ENCODE measurements at regions not wholly inside any gene's neighbourhood (a gene's known extent, or its start where the extent isn't known, plus 50 kb on each side); places are given as distances from the start of the nearest gene placed in this dataset.

DNA sequence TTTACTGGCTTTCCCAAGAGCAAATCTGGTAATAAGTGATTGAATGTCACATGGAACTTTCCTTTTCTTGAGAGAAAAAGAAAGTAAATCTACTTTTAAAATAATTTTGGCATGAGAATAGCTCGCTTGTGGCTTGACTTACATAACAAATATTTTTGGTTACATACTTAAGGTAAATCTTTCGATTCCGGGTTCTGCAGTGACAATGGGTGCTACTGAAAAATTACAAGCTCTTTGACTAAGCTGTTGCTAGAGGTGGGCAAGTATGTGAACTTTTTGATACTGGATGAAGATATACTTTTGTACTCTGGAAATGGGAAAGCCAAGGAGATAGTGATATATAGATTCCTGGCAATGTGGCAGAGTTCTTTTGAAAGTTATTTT is 51.9 kb upstream of the OTOL1 start:
- in situ Hi-C loops (cut with MboI; ENCODE audit: low sequenced_read_pairs, unreplicated experiment) = no loop called here
- no peak for DNase-seq (ENCODE audit: low spot score)
- TF ChIP-seq, protein P1, sequence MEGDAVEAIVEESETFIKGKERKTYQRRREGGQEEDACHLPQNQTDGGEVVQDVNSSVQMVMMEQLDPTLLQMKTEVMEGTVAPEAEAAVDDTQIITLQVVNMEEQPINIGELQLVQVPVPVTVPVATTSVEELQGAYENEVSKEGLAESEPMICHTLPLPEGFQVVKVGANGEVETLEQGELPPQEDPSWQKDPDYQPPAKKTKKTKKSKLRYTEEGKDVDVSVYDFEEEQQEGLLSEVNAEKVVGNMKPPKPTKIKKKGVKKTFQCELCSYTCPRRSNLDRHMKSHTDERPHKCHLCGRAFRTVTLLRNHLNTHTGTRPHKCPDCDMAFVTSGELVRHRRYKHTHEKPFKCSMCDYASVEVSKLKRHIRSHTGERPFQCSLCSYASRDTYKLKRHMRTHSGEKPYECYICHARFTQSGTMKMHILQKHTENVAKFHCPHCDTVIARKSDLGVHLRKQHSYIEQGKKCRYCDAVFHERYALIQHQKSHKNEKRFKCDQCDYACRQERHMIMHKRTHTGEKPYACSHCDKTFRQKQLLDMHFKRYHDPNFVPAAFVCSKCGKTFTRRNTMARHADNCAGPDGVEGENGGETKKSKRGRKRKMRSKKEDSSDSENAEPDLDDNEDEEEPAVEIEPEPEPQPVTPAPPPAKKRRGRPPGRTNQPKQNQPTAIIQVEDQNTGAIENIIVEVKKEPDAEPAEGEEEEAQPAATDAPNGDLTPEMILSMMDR (IDR thresholded peaks at IDR 0.05; ENCODE audit: borderline replicate concordance, control extremely low read depth, extremely low read depth, insufficient read depth, missing control alignments) = no peak

DNA sequence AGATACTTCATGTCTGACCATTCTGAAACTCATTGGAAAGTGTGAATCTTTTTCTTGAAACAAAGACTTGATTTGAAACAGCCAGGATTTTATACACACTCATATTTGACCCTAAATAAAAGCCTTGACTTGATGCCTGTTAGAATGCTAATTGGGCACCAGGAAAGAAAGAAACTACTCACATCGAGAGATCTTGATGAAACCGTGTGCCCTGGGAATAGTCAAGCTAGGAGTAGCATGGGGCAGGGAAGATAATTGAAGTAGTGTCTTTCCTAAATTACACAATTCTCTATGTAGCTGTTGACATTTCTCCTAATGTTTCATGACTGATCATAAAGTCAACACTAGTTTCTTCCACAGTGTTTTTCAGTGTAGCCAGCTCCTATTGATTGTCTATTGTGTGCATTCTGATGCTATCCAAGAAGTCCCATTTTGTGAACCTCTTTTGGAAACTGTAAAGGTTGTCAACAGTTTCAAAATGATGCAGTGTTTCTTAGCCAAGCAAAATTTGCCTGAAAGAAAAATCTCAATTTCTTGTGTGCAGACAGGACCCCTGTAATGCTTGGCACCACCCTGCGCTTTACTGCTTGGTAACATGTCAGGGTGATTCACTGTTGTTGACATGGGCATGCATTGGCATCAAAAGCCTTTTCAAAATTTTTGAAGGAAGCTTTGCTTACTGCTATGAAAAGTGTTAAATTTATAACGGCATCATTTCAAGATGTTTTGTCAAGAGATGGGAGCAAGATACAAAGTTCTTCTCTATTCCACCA is 52.5 kb upstream of the OTOL1 start:
- TF ChIP-seq, protein P1 (IDR thresholded peaks at IDR 0.05; ENCODE audit: borderline replicate concordance, control extremely low read depth, extremely low read depth, insufficient read depth, missing control alignments) = no peak
- in situ Hi-C loops (cut with MboI; ENCODE audit: low sequenced_read_pairs, unreplicated experiment) = no loop called here

DNA sequence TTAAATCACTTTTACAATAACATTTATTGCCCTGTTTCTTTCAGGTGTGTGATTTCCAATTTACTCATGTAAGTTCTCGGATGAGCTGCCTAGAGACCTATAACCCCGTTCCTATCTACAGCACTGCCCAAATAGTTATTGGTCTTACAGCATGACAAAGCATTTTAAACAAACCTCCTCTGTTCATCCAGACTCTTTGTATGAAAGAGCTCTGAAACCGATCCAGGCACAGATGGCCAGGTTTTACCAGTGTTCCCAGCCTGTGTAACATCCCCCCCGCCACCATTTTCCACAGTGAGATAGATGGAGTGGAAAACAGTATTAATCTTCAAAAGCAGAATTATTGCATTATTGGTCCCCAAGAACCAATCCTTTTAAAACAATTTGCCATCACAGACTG is 59.0 kb upstream of the SPTSSB start:
- in situ Hi-C loops (cut with MboI; ENCODE audit: low sequenced_read_pairs, unreplicated experiment) = no loop called here
- TF ChIP-seq, protein P1 (IDR thresholded peaks at IDR 0.05; ENCODE audit: borderline replicate concordance, control extremely low read depth, extremely low read depth, insufficient read depth, missing control alignments) = no peak
- no peak for DNase-seq (ENCODE audit: low spot score)

More for the DNA sequence above, 52.5 kb upstream of the OTOL1 start:
- no peak for DNase-seq (ENCODE audit: low spot score)

DNA sequence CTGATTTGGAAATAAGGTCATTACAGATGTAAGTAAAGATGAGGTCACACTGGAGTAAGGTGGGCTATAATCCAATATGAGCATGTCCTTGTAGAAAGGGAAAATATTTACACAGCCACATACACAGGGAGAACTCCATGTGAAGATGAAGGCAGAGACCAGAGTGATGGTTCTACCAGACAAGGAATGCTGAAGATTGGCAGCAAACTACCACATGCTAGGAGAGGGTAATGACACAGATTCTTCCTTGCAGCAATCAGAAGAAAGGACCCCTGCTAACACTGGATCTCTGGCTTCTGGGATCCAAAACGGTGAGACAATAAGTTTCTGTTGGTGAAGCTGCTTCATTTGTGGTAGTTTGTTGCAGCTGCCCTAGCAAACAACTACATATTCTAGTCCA is 56.0 kb upstream of the SPTSSB start:
- no peak for DNase-seq (ENCODE audit: low spot score)
- TF ChIP-seq, protein P1 (IDR thresholded peaks at IDR 0.05; ENCODE audit: borderline replicate concordance, control extremely low read depth, extremely low read depth, insufficient read depth, missing control alignments) = no peak
- in situ Hi-C loops (cut with MboI; ENCODE audit: low sequenced_read_pairs, unreplicated experiment) = no loop called here

DNA sequence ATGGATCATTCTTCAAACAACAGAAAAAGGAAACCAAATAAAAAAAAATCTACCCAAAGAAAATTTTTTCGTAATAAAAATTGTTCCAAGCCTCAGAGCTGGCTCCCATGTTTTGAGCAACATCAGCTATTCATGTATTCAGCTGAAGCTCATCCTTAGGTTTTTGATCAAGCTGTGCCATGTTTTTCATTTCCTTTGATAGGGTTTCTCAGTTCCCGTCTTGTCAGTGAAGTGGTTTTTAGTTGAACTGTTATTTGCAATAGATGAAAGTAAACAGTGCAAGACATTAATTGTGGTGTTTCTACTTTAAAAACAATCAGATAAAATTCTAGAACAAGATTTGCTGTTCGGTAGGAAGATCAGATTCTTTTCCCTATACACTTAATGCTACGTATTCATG is 55.4 kb upstream of the SPTSSB start:
- DNase-seq (ENCODE audit: low spot score) = no peak
- TF ChIP-seq, protein P1 (IDR thresholded peaks at IDR 0.05; ENCODE audit: borderline replicate concordance, control extremely low read depth, extremely low read depth, insufficient read depth, missing control alignments) = no peak
- in situ Hi-C loops (cut with MboI; ENCODE audit: low sequenced_read_pairs, unreplicated experiment) = no loop called here

DNA sequence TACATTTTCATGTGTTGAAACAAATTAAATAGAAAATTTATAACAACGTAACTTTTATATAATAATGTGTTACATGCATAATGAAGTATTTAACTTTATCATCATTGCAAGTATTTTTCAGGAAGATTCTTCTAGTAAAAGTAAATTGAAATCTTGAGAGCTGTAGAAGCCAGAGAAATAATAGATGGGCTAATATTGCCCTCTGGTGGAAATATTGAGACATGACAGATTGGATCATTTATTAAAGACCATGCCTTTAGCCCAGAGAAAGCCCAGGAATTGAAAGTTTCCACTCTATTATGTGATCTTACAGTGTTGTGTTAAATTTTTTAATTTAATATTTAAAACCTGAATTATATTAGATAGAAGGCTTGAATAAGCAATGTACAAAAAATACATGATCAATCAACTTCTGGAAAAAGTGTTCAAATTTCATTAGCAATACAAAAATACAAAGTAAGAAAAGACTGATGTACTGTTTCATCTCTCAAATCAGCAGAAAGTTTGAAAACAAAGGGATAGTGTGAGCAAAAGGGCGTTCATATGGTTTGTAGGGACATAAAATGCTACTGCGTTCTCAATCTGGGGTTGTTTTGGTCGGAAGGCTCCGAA is 52.7 kb upstream of the SPTSSB start:
- TF ChIP-seq, protein P1 (IDR thresholded peaks at IDR 0.05; ENCODE audit: borderline replicate concordance, control extremely low read depth, extremely low read depth, insufficient read depth, missing control alignments) = peak; percentile 38
- in situ Hi-C loops (cut with MboI; ENCODE audit: low sequenced_read_pairs, unreplicated experiment) = loop anchor here (25.0 kb wide), 3 partner anchors 312 to 712 kb away; partner anchors contain the start of gene B3GALNT1
- DNase-seq (ENCODE audit: low spot score) = peak; percentile 58
